ENCODE measurements at regions not wholly inside any gene's neighbourhood (a gene's known extent, or its start where the extent isn't known, plus 50 kb on each side); places are given as distances from the start of the nearest gene placed in this dataset.

- TF ChIP-seq POLR2AphosphoS5 (IDR thresholded peaks at IDR 0.05), result no peak
- TF ChIP-seq RAD21 (conservative IDR thresholded peaks at IDR 0.05), result no peak
- no peak for TF ChIP-seq REST (IDR thresholded peaks at IDR 0.05; ENCODE audit: borderline replicate concordance)
- TF ChIP-seq SMC3 (conservative IDR thresholded peaks at IDR 0.05; ENCODE audit: poor library complexity), result no peak
- no peak for TF ChIP-seq TAF1 (IDR thresholded peaks at IDR 0.05; ENCODE audit: low read depth)
- TF ChIP-seq MXI1 (conservative IDR thresholded peaks at IDR 0.05; ENCODE audit: poor library complexity, severe bottlenecking), result no peak
- no peak for TF ChIP-seq CTCF (IDR thresholded peaks at IDR 0.05; ENCODE audit: poor library complexity, severe bottlenecking)
- no peak for TF ChIP-seq EP300 (conservative IDR thresholded peaks at IDR 0.05; ENCODE audit: poor library complexity, severe bottlenecking)
- TF ChIP-seq EZH2 (IDR thresholded peaks at IDR 0.05; ENCODE audit: borderline replicate concordance, insufficient read depth, low read length, poor library complexity, severe bottlenecking), result no peak
- Histone ChIP-seq H3F3A (ENCODE audit: insufficient read depth, low read length, poor library complexity, severe bottlenecking) (no peaks in the 10 kb centered on the region), H3K27ac (ENCODE audit: low read length) (no peak overlapping the region)
Observed at GRCh38 chr13:78187781-78188180, 269.1 kb upstream of the EDNRB start.

DNA sequence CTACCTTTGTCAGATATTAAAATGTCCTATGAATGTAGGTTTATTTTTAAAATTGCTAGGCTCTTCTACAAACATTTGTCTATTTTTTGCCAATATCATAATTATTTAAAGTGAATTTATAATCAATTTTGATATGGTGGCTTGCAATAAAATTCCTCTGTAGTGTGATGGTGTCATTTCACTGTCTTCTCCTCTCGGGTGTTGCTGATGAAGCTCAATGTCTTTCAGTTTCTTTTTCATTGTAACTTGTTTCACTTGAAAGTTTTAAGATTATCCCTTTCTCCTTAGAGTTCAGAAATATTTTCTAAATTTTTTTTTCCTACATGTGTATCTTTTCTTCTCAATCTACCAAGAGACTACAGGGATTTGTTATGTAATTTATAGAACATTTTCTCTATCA is 267.1 kb upstream of the EDNRB start:
- no peak overlapping the region for H3K4me2 ChIP-seq (ENCODE audit: low read length)
- no peaks in the 10 kb centered on the region for H3K79me2 ChIP-seq (replicated peaks; ENCODE audit: insufficient read depth, low read length)
- H3K9me2 ChIP-seq (ENCODE audit: insufficient read depth, low read length), result no peaks in the 10 kb centered on the region
- H4K20me1 ChIP-seq (ENCODE audit: insufficient read depth), result no peaks in the 10 kb centered on the region
- H3K4me3 ChIP-seq (ENCODE audit: low read length), result no peak overlapping the region
- TF ChIP-seq EP300 (conservative IDR thresholded peaks at IDR 0.05; ENCODE audit: poor library complexity, severe bottlenecking) (no peak), SMC3 (conservative IDR thresholded peaks at IDR 0.05; ENCODE audit: poor library complexity) (no peak), RAD21 (conservative IDR thresholded peaks at IDR 0.05) (no peak), MXI1 (conservative IDR thresholded peaks at IDR 0.05; ENCODE audit: poor library complexity, severe bottlenecking) (no peak), EZH2 (IDR thresholded peaks at IDR 0.05; ENCODE audit: borderline replicate concordance, insufficient read depth, low read length, poor library complexity, severe bottlenecking) (no peak), CTCF (IDR thresholded peaks at IDR 0.05; ENCODE audit: poor library complexity, severe bottlenecking) (no peak), POLR2AphosphoS5 (IDR thresholded peaks at IDR 0.05) (no peak), TAF1 (IDR thresholded peaks at IDR 0.05; ENCODE audit: low read depth) (no peak), REST (IDR thresholded peaks at IDR 0.05; ENCODE audit: borderline replicate concordance) (no peak)
- H2AFZ ChIP-seq (ENCODE audit: low read depth, low read length), result no peak overlapping the region
- H3K36me3 ChIP-seq (ENCODE audit: insufficient read depth, low read length), result no peaks in the 10 kb centered on the region
- H3K9ac ChIP-seq (ENCODE audit: low read length), result no peak overlapping the region
- H3F3A ChIP-seq (ENCODE audit: insufficient read depth, low read length, poor library complexity, severe bottlenecking), result no peaks in the 10 kb centered on the region
- H3K9me3 ChIP-seq (ENCODE audit: low read length), result peaks cover 4% of the 10 kb centered on the region
- H3K27ac ChIP-seq (ENCODE audit: low read length), result no peak overlapping the region
- H3K27me3 ChIP-seq (ENCODE audit: insufficient read depth, low read depth, low read length), result no peaks in the 10 kb centered on the region

More at GRCh38 chr13:78187781-78188180, 269.1 kb upstream of the EDNRB start:
- peaks cover under 1% of the 10 kb centered on the region for H3K27me3 ChIP-seq (ENCODE audit: insufficient read depth, low read depth, low read length)
- H3K9me2 ChIP-seq (ENCODE audit: insufficient read depth, low read length), result no peaks in the 10 kb centered on the region
- H3K9ac ChIP-seq (ENCODE audit: low read length), result no peak overlapping the region
- H3K36me3 ChIP-seq (ENCODE audit: insufficient read depth, low read length), result no peaks in the 10 kb centered on the region
- no peaks in the 10 kb centered on the region for H3K79me2 ChIP-seq (replicated peaks; ENCODE audit: insufficient read depth, low read length)
- no peak overlapping the region for H3K4me2 ChIP-seq (ENCODE audit: low read length)
- H4K20me1 ChIP-seq (ENCODE audit: insufficient read depth), result no peaks in the 10 kb centered on the region
- no peak overlapping the region for H3K4me3 ChIP-seq (ENCODE audit: low read length)
- no peak overlapping the region for H2AFZ ChIP-seq (ENCODE audit: low read depth, low read length)
- H3K9me3 ChIP-seq (ENCODE audit: low read length), result peaks cover 4% of the 10 kb centered on the region

All from neural cell (in vitro differentiated cells).